H1 (cell line): ENCODE measurements at regions not wholly inside any gene's neighbourhood (a gene's known extent, or its start where the extent isn't known, plus 50 kb on each side); places are given as distances from the start of the nearest gene placed in this dataset.

ENCODE experiments used
- BRCA1 ChIP-seq: IDR thresholded peaks from 2 replicates; pipeline ENCODE4 v1.6.1; 2012; ENCODE audit warnings: low read depth, low read length, improper control_type of control experiment
- CHD1 ChIP-seq: IDR thresholded peaks from 2 replicates; pipeline ENCODE4 v1.6.1; 2012; ENCODE audit warnings: low read depth, low read length, improper control_type of control experiment
- CHD7 ChIP-seq: fragments of 300-600 bp; sonication (generic); IDR thresholded peaks from 2 replicates; pipeline ENCODE4 v1.7.1; 2012; ENCODE audit warnings: low read length, moderate library complexity, mild to moderate bottlenecking, inconsistent platforms; ENCODE audit not compliant: insufficient replicate concordance
- EP300 ChIP-seq, 2 experiments: IDR thresholded peaks; 1 replicate in 1 of 2; 2 replicates in 1 of 2; pipeline ENCODE4 v1.6.1; 2011 to 2012; ENCODE audit warnings: low read depth in 2 of 2, low read length in 2 of 2, mild to moderate bottlenecking in 2 of 2, borderline replicate concordance in 1 of 2, inconsistent platforms in 1 of 2, moderate library complexity in 1 of 2
- GTF2F1 ChIP-seq: IDR thresholded peaks from 2 replicates; pipeline ENCODE4 v1.6.1; 2012; ENCODE audit warnings: low read depth, low read length, improper control_type of control experiment, borderline replicate concordance
- JUN ChIP-seq: IDR thresholded peaks from 2 replicates; pipeline ENCODE4 v1.6.1; 2011; ENCODE audit warnings: low read depth, mild to moderate bottlenecking, improper control_type of control experiment, low read length
- KDM1A ChIP-seq: fragments of 200-600, 300-600 bp; sonication (generic); IDR thresholded peaks from 2 replicates; pipeline ENCODE4 v1.7.1; 2016; ENCODE audit warnings: mild to moderate bottlenecking, low read length, borderline replicate concordance
- POLR2A ChIP-seq, 2 experiments: IDR thresholded peaks; 1 replicate in 1 of 2; 2 replicates in 1 of 2; pipeline ENCODE4 v1.6.1; 2011; ENCODE audit warnings: low read depth in 2 of 2, low read length in 2 of 2, mild to moderate bottlenecking in 2 of 2; ENCODE audit errors: control extremely low read depth in 1 of 2
- POU5F1 ChIP-seq: IDR thresholded peaks from 2 replicates; pipeline ENCODE4 v1.6.1; 2011; ENCODE audit warnings: low read depth, mild to moderate bottlenecking, low read length, moderate library complexity
- RNF2 ChIP-seq: fragments of 200-900, 300-1000 bp; sonication (generic); IDR thresholded peaks from 2 replicates; pipeline ENCODE4 v1.7.1; 2016; ENCODE audit warnings: borderline replicate concordance, low read depth, mild to moderate bottlenecking, antibody characterized with exemption, low read length; ENCODE audit not compliant: poor library complexity, severe bottlenecking; ENCODE audit errors: missing control alignments
- SIX5 ChIP-seq: IDR thresholded peaks from 2 replicates; pipeline ENCODE4 v1.6.1; 2011; ENCODE audit warnings: mild to moderate bottlenecking, low read depth, low read length
- SUZ12 ChIP-seq: fragments of 200-600 bp; sonication (generic); IDR thresholded peaks from 2 replicates; pipeline ENCODE4 v1.6.1; 2012; ENCODE audit warnings: mild to moderate bottlenecking, inconsistent platforms, low read length, moderate library complexity, mixed read lengths
- TAF7 ChIP-seq: optimal IDR thresholded peaks from 2 replicates; pipeline ENCODE3; 2011; ENCODE audit warnings: low read depth, mild to moderate bottlenecking, inconsistent platforms, low read length, moderate library complexity, borderline replicate concordance

- no peak for TF ChIP-seq CHD7
- no peak for TF ChIP-seq TAF7
- no peak for TF ChIP-seq SUZ12
- TF ChIP-seq GTF2F1: no peak
- no peak for TF ChIP-seq BRCA1
- TF ChIP-seq RNF2: no peak
- TF ChIP-seq EP300 (IDR thresholded peaks at IDR 0.05; ENCODE audit: borderline replicate concordance in 1 of 2, low read depth in 2 of 2, low read length in 2 of 2): no peak
- TF ChIP-seq JUN: no peak
- TF ChIP-seq POU5F1: no peak
- no peak for TF ChIP-seq CHD1
- TF ChIP-seq KDM1A: no peak
- TF ChIP-seq POLR2A (IDR thresholded peaks at IDR 0.05; ENCODE audit: control extremely low read depth in 1 of 2, low read depth in 2 of 2, low read length in 2 of 2): no peak
- no peak for TF ChIP-seq SIX5
Measured at GRCh38 chr4:115514675-115515074, 401.3 kb upstream of the NDST4 start (continued).
